ENCODE measurements at regions not wholly inside any gene's neighbourhood (a gene's known extent, or its start where the extent isn't known, plus 50 kb on each side); places are given as distances from the start of the nearest gene placed in this dataset.

- no peak for TF ChIP-seq CTCF (IDR thresholded peaks at IDR 0.05)
- Mint-ChIP-seq H3K36me3 (ENCODE audit: low read depth) (no peaks in the 10 kb centered on the region), H3K27me3 (ENCODE audit: low read depth, poor library complexity) (no peaks in the 10 kb centered on the region), H3K27ac (no peak overlapping the region), H3K4me3 (no peak overlapping the region), H3K9me3 (no peaks in the 10 kb centered on the region), H3K4me1 (peaks cover 15% of the 10 kb centered on the region)
- no peak for DNase-seq
These were observed 220.8 kb downstream of the MYCN start for GRCh38 chr2:16161085-16161565.

- DNase-seq, result no peak
- Mint-ChIP-seq H3K9me3 (no peaks in the 10 kb centered on the region), H3K4me3 (no peak overlapping the region), H3K4me1 (peaks cover 15% of the 10 kb centered on the region), H3K27me3 (ENCODE audit: low read depth, poor library complexity) (no peaks in the 10 kb centered on the region), H3K36me3 (ENCODE audit: low read depth) (no peaks in the 10 kb centered on the region), H3K27ac (no peak overlapping the region)
- no peak for TF ChIP-seq CTCF (IDR thresholded peaks at IDR 0.05)
These were observed 220.1 kb downstream of the MYCN start for GRCh38 chr2:16160281-16161084.

- H3K36me3 Mint-ChIP-seq (ENCODE audit: low read depth), result no peaks in the 10 kb centered on the region
- no peak for DNase-seq
- H3K27me3 Mint-ChIP-seq (ENCODE audit: low read depth, poor library complexity), result peaks cover 2% of the 10 kb centered on the region
- TF ChIP-seq CTCF (IDR thresholded peaks at IDR 0.05), result no peak
- H3K9me3 Mint-ChIP-seq, result no peaks in the 10 kb centered on the region
- H3K27ac Mint-ChIP-seq, result no peak overlapping the region
- peaks cover 7% of the 10 kb centered on the region for H3K4me1 Mint-ChIP-seq
- no peak overlapping the region for H3K4me3 Mint-ChIP-seq
These were observed 216.1 kb downstream of the MYCN start for GRCh38 chr2:16156411-16156810.

GRCh38 chr2:16155766-16156165 lies 215.4 kb downstream of the MYCN start:
- peaks cover 3% of the 10 kb centered on the region for H3K27me3 Mint-ChIP-seq (ENCODE audit: low read depth, poor library complexity)
- no peaks in the 10 kb centered on the region for H3K9me3 Mint-ChIP-seq
- H3K4me1 Mint-ChIP-seq, result peaks cover 7% of the 10 kb centered on the region
- H3K27ac Mint-ChIP-seq, result no peak overlapping the region
- no peaks in the 10 kb centered on the region for H3K36me3 Mint-ChIP-seq (ENCODE audit: low read depth)
- H3K4me3 Mint-ChIP-seq, result no peak overlapping the region
- DNase-seq, result no peak
- TF ChIP-seq CTCF (IDR thresholded peaks at IDR 0.05), result no peak

GRCh38 chr2:16155366-16155765 lies 215.0 kb downstream of the MYCN start:
- Mint-ChIP-seq H3K36me3 (ENCODE audit: low read depth) (no peaks in the 10 kb centered on the region), H3K4me1 (peaks cover 7% of the 10 kb centered on the region), H3K27me3 (ENCODE audit: low read depth, poor library complexity) (peaks cover 4% of the 10 kb centered on the region), H3K4me3 (no peak overlapping the region), H3K9me3 (no peaks in the 10 kb centered on the region), H3K27ac (no peak overlapping the region)
- no peak for DNase-seq
- no peak for TF ChIP-seq CTCF (IDR thresholded peaks at IDR 0.05)

Measured in nephron progenitor cell (in vitro differentiated cells).